ENCODE measurements at regions not wholly inside any gene's neighbourhood (a gene's known extent, or its start where the extent isn't known, plus 50 kb on each side); places are given as distances from the start of the nearest gene placed in this dataset.

- TF ChIP-seq USF1 (IDR thresholded peaks at IDR 0.05) = no peak
- no peak for TF ChIP-seq RAD21 (IDR thresholded peaks at IDR 0.05; ENCODE audit: low read depth)
- no peak for TF ChIP-seq NFIC (IDR thresholded peaks at IDR 0.05)
Observed at GRCh38 chr3:135454890-135455289, 510.6 kb upstream of the PPP2R3A start.

Measured in Ishikawa (cell line).